Heart left ventricle (tissue), 16 donors: ENCODE measurements at regions not wholly inside any gene's neighbourhood (a gene's known extent, or its start where the extent isn't known, plus 50 kb on each side); places are given as distances from the start of the nearest gene placed in this dataset.
"Not testable (repeated sequence)": the region's sequence is repeated elsewhere in the genome, so short reads cannot be mapped to it uniquely, and the experiment has no call there.

Experiments
- ATAC-seq, 4 donors: fragments of 200-7000 bp; cut with Tn5 transposase; one replicate each; pipeline ENCODE4 v1.9.1; 2020 to 2022; ENCODE audit warnings: moderate library complexity in 4 of 4, mild to moderate bottlenecking in 3 of 4, moderate number of reproducible peaks in 1 of 4
- DNase-seq, 5 donors: peaks; one replicate each; pipeline ENCODE4 v3.0.0-alpha.2; 2020
- H3K27ac ChIP-seq, 12 donors: fragments of 200-600 bp; sonication (generic) in 4 of 12; one replicate each; pipeline versions ENCODE4 v1.5.0 to v1.8.0; 2016 to 2022; ENCODE audit warnings: mild to moderate bottlenecking in 2 of 12
- H3K27me3 ChIP-seq, 9 donors: fragments of 200-600 bp; sonication (generic) in 2 of 9; one replicate each; pipeline versions ENCODE4 v1.5.1 to v1.8.0; 2016 to 2022; ENCODE audit warnings: mild to moderate bottlenecking in 3 of 9
- H3K36me3 ChIP-seq, 9 donors: fragments of 200-600 bp; sonication (generic) in 2 of 9; one replicate each; pipeline versions ENCODE4 v1.5.0 to v1.8.0; 2018 to 2022; ENCODE audit warnings: mild to moderate bottlenecking in 2 of 9
- H3K4me1 ChIP-seq, 12 donors: fragments of 200-600 bp; sonication (generic) in 4 of 12; one replicate each; pipeline versions ENCODE4 v1.5.0 to v1.8.0; 2016 to 2022; ENCODE audit warnings: mild to moderate bottlenecking in 3 of 12
- H3K4me3 ChIP-seq, 12 donors: fragments of 200-600 bp; sonication (generic) in 4 of 12; one replicate each; pipeline versions ENCODE4 v1.5.0 to v1.8.0; 2017 to 2022; ENCODE audit warnings: mild to moderate bottlenecking in 9 of 12, moderate library complexity in 4 of 12
- H3K9me3 ChIP-seq, 12 donors: fragments of 200-600 bp; sonication (generic) in 4 of 12; one replicate each; pipeline versions ENCODE4 v1.5.0 to v1.8.0; 2016 to 2022; ENCODE audit warnings: mild to moderate bottlenecking in 1 of 12
- POLR2A ChIP-seq, 2 donors: fragments of 450-650 bp; IDR thresholded peaks; one replicate each; pipeline ENCODE4 v1.6.1; 2017; ENCODE audit warnings: antibody characterized with exemption in 2 of 2, mild to moderate bottlenecking in 2 of 2, moderate library complexity in 2 of 2
- WGBS, 4 donors: extraction: QIAGEN DNeasy Blood & Tissue Kit in 2 of 4; methylation state at CpG; one replicate each; pipeline versions ENCODE4 v1.1.5 to v1.1.7; 2013 to 2018; 5-methylcytosine and 5-hydroxymethylcytosine counted together
- intact Hi-C, 10 donors: fragments of 100-400 bp; cut with DNase I; formaldehyde crosslinking; loops; one replicate each; pipeline versions ENCODE4 v1.11.1 to v1.14.2; 2022
- TF ChIP-seq, protein P1 (sequence below), 12 donors: fragments of 200-600 bp; sonication (generic) in 4 of 12; IDR thresholded peaks; one replicate each; pipeline versions ENCODE4 v1.5.0 to v1.8.0; 2018 to 2022; ENCODE audit warnings: antibody characterized with exemption in 12 of 12, mild to moderate bottlenecking in 5 of 12
- donor health status: ischemic (EF 13 %, LVEDD 7.1; RV severe dilation, severe dysfunction).
- donor health status: healthy with polysubstance abuse.
- donor health status: DM: no; HTN: yes; CAD: no.
- donor health status: DM: no; HTN: no; CAD: no.
- donor health status: ischemic (EF 25% LVEDD 6.9; RV normal size, moderate dysfunction).
- donor health status: ischemic (EF 25% LVEDD 5.7; RV mildly dilated, moderate dysfunction).
- donor health status: healthy.
- donor health status: DM: yes; HTN: yes; CAD: no.
- donor health status: ischemic (EF 35%, LVEDD 5.7; RV mildly dilated, moderate dysfunction).
- donor health status: nonischemic (EF 11% LVEDD 7.7; RV severe dilation, severe dysfunction).
- donor health status: DM: yes; HTN: yes; CAD: no.
- donor health status: PGD.
- donor health status: ischemic (EF 29% LVEDD 5.4; RV normal size, mild dysfunction).
- donor health status: nonischemic (EF 23%, LVEDD 6.1; RV moderate dilation, normal function).

DNA sequence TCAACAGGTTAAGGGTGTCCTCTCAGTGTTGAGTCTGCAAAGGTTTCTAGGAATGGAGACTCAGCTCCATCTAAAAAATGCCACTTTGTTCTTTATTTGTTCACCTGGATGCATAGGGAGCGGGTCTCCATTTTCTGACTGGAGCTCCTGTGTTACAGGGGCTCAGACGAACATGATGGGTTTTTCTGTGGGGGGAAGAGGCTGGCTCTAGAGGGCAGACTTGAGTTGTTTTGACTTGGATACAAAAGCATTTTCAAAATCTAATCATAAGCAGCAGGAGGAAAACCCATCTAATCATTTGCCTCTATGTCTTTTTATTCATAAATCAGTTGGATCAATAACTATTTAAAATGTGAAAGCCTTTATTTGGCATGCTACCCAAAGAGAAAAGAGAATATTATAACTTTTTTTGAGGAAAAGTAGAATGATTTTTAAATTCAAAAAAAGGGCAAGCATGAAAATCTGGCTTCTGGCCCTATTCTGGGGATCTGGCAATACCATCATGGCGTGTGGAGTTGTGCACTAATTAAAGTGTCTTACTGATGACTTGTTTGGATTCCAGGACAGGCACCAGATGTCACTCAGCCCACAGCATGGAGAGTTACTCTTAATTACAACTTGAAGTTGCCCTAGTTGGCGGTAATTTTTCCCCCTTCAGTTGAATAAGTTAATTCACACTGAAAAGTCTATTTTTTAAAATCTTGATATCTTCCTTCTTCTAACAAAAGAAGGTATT is 594.9 kb downstream of the REEP3 start:
- Histone ChIP-seq H3K27me3 (no peaks in the 10 kb centered on the region), H3K27ac (no peak overlapping the region), H3K4me1 (no peaks in the 10 kb centered on the region), H3K9me3 (no peaks in the 10 kb centered on the region), H3K4me3 (no peak overlapping the region), H3K36me3 (no peaks in the 10 kb centered on the region)
- no peak for ATAC-seq
- TF ChIP-seq, protein P1, sequence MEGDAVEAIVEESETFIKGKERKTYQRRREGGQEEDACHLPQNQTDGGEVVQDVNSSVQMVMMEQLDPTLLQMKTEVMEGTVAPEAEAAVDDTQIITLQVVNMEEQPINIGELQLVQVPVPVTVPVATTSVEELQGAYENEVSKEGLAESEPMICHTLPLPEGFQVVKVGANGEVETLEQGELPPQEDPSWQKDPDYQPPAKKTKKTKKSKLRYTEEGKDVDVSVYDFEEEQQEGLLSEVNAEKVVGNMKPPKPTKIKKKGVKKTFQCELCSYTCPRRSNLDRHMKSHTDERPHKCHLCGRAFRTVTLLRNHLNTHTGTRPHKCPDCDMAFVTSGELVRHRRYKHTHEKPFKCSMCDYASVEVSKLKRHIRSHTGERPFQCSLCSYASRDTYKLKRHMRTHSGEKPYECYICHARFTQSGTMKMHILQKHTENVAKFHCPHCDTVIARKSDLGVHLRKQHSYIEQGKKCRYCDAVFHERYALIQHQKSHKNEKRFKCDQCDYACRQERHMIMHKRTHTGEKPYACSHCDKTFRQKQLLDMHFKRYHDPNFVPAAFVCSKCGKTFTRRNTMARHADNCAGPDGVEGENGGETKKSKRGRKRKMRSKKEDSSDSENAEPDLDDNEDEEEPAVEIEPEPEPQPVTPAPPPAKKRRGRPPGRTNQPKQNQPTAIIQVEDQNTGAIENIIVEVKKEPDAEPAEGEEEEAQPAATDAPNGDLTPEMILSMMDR (IDR thresholded peaks at IDR 0.05), result peak in 10 of 12 donors; percentile 13 to 57 (median 42)
- no peak for TF ChIP-seq POLR2A (IDR thresholded peaks at IDR 0.05)
- WGBS, 4 donors, result 48 to 55% (median 51%) methylated on average over 4 of the region's 4 CpGs
- DNase-seq, result no peak
- intact Hi-C loops, result no loop called here

DNA sequence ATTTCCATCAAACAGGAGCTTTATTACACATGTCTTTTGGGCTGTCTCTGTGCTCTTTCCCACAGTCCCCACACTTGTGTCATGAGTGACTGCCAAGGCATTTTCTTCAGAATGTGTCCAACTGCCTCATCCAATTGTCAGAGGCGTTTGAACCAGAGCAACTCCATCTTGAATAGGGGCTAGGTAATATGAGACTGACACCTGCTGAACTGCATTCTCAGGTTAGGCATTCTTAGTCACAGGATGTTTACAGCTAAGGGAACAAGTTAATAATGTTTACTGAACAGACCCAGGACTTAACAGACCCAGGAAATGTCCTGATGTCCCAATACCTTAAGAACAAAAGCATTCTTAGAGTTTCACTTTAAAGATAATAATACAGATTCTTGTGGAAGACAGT is 595.5 kb downstream of the REEP3 start:
- H3K4me3 ChIP-seq, result no peak overlapping the region
- intact Hi-C loops, result no loop called here
- no peak for ATAC-seq

DNA sequence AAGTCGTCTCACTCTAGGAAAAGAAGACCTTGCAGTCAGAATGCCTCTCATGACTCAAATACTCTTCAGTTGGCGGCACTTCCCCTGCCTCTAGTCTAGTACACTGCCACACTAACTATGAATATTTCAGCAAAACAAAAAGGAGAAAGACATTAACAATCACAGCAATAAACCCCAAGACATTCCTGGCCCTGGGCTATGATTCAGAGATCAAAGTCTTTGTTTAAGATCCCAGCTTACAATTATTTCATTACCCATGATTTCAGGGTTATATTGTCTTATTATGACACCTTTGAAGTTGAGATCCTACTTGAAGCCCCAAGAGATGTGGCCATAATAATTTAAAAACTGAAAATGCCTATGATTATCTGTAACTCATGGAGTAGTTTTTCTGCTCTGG is 597.5 kb downstream of the REEP3 start:
- TF ChIP-seq, protein P1 (IDR thresholded peaks at IDR 0.05), result no peak
- no peak for TF ChIP-seq POLR2A (IDR thresholded peaks at IDR 0.05)
- H3K36me3 ChIP-seq, result no peaks in the 10 kb centered on the region
- no peak overlapping the region for H3K4me3 ChIP-seq
- H3K4me1 ChIP-seq, result no peaks in the 10 kb centered on the region
- 84 to 89% (median 89%) methylated on average over 2 of the region's 2 CpGs for WGBS, 4 donors
- DNase-seq (no peak), ATAC-seq (no peak)
- no peaks in the 10 kb centered on the region for H3K9me3 ChIP-seq
- H3K27ac ChIP-seq, result no peak overlapping the region
- intact Hi-C loops, result no loop called here
- H3K27me3 ChIP-seq, result no peaks in the 10 kb centered on the region

More for the DNA sequence above, 595.5 kb downstream of the REEP3 start:
- DNase-seq, result no peak
- Histone ChIP-seq H3K27me3 (no peaks in the 10 kb centered on the region), H3K36me3 (no peaks in the 10 kb centered on the region), H3K9me3 (no peaks in the 10 kb centered on the region), H3K27ac (no peak overlapping the region), H3K4me1 (no peaks in the 10 kb centered on the region)
- 63 to 73% (median 66%) methylated on average over 1 of the region's 1 CpG for WGBS, 4 donors
- TF ChIP-seq, protein P1 (IDR thresholded peaks at IDR 0.05), result no peak
- TF ChIP-seq POLR2A (IDR thresholded peaks at IDR 0.05), result no peak

DNA sequence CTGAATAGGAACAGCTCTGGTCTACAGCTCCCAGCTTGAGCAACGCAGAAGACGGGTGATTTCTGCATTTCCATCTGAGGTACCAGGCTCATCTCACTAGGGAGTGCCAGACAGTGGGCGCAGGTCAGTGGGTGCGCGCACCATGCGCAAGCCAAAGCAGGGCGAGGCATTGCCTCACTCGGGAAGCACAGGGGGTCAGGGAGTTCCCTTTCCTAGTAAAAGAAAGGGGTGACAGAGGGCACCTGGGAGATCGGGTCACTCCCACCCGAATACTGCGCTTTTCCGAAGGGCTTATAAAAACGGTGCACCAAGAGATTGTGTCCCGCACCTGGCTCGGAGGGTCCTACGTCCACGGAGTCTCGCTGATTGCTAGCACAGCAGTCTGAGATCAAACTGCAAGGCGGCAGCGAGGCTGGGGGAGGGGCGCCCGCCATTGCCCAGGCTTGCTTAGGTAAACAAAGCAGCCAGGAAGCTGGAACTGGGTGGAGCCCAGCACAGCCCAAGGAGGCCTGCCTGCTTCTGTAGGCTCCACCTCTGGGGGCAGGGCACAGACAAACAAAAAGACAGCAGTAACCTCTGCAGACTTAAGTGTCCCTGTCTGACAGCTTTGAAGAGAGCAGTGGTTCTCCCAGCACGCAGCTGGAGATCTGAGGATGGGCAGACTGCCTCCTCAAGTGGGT is 599.2 kb downstream of the REEP3 start:
- H3K27ac ChIP-seq, ATAC-seq, H3K4me1 ChIP-seq, H3K36me3 ChIP-seq, intact Hi-C loops, H3K4me3 ChIP-seq, H3K27me3 ChIP-seq, H3K9me3 ChIP-seq, DNase-seq: not testable (repeated sequence)
- WGBS, 4 donors, result 87 to 92% (median 90%) methylated on average over 16 to 23 of the region's 23 CpGs
